22Rv1 (cell line): ENCODE measurements at regions not wholly inside any gene's neighbourhood (a gene's known extent, or its start where the extent isn't known, plus 50 kb on each side); places are given as distances from the start of the nearest gene placed in this dataset.

Experiments used
- H3K27ac ChIP-seq: fragments of 450-650 bp; 2 replicates; pipeline ENCODE4 v1.5.1; 2017
- CTCF ChIP-seq: fragments of 450-650 bp; IDR thresholded peaks from 2 replicates; pipeline ENCODE4 v1.5.1; 2017; ENCODE audit warnings: mild to moderate bottlenecking
- ZFX ChIP-seq: fragments of 450-650 bp; IDR thresholded peaks from 2 replicates; pipeline ENCODE4 v1.6.1; 2017; ENCODE audit warnings: antibody characterized with exemption, borderline replicate concordance

GRCh38 chr2:162968306-162968705 lies 129.7 kb upstream of the KCNH7 start:
- H3K27ac ChIP-seq, result no peak overlapping the region
- no peak for TF ChIP-seq ZFX
- no peak for TF ChIP-seq CTCF

DNA sequence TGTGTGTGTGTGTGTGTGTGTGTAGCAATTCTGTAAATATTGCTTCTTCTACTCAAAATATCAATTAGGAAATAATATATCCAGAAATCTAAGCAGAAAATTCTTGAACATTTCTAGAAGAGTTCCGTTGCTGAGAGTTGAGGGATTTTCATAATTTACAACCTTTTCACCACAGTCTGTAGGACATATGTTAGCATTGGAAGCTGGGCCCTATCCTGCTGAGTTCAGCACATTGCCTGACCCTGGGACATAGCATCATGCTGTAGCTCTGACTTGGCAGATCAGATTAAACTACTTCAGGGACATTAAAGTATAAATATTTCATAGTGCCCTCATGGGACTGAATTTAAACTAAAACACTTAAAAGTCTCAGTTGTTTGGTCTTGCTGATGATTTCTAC lies 129.2 kb upstream of the KCNH7 start:
- no peak for TF ChIP-seq ZFX
- TF ChIP-seq CTCF, result no peak
- no peak overlapping the region for H3K27ac ChIP-seq

DNA sequence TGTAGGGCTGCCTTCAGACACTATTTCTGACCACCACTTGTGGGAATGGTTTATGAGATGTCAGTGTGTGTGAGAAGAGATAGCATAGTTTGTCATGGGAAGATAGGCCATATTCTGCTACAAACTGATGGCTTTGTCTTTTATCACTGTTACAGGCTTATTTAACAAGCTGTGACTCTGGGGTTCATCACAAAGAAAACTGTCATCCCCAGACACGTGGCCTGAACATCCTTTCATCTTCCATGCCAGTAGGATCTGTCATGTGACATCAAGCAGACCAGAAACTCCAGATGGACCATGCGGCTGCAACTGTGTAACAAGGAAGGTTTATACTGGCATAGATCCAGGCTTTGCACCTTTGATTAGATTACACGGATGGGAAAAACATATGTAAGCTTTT lies 128.6 kb upstream of the KCNH7 start:
- H3K27ac ChIP-seq, result no peak overlapping the region
- TF ChIP-seq CTCF (no peak), ZFX (no peak)

DNA sequence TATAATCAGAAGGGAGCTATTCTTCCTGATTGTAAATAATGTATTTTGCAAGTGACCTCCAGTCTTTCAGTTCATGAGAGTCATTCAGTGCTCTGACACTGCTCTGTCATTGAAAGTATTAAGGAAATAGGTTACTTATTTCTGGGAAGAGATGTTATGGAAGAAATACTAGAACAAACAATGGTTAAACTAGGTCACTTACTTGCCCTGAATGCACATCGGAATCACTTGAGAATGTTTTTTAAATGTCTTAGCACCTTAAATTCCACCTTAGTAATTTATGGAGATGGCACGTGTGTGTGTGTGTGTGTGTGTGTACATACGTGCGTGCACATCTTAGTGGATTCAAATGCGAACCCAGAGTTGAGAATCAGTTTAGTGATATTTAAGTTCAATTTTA lies 126.6 kb upstream of the KCNH7 start:
- H3K27ac ChIP-seq, result no peak overlapping the region
- TF ChIP-seq CTCF (no peak), ZFX (no peak)

DNA sequence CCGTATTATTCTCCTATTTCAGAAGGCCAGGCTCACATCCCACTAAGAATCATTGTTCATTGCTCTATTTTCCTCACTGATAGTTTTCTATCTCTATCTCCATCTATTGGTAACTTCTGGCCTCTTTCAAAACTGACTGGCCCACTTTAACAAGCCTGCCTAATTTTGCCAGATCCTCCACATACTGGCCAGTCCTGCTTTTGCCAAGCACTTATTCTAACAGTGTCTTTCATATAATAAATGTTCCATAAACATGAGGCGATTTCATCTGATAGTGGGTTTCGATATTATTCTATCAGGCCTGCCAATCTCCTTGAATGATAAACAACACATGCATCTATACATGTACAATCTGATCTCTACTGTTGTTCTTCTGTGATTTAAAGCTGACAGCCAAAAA lies 125.9 kb upstream of the KCNH7 start:
- TF ChIP-seq CTCF (no peak), ZFX (no peak)
- no peak overlapping the region for H3K27ac ChIP-seq

DNA sequence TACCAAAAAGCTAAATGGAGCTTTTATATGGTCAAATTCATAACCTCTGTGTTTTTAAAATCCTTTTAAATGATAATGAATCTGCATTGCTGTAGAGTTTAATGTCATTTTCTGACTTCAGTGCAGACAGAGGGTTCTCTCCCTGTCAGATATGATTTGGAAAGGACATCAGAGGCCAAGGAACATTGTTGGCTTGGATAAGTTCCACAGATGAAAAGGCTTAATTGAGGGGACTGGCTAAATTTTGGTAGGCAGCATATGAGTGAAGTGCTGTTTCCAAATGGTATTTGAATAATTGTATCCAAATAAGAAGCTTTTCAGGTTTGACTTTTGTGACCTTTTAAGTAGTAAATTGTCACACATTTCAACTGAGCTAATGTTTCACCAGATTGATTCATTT lies 124.6 kb upstream of the KCNH7 start:
- no peak for TF ChIP-seq ZFX
- no peak overlapping the region for H3K27ac ChIP-seq

GRCh38 chr2:162945785-162946184 lies 107.2 kb upstream of the KCNH7 start:
- H3K27ac ChIP-seq, result no peak overlapping the region
- TF ChIP-seq CTCF, result no peak
- TF ChIP-seq ZFX, result no peak

DNA sequence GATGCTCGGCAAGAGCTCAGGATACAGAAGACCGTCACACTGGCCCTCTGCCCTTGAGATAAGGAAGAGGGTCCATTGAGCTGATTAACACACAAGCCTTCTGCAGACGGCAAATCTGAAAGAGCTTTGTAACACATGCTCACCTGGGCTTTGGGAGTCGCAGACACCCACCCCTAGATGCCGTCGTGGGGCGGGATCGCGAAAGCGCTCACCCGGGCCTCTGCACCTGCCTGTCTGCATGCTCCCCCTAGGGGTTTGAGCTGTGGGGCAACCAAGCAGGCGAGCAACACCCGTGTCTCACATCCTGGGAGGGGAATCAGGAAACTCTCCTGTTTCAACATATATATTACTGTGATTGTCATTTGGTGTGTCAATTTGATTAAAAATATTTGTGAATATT lies 99.8 kb upstream of the KCNH7 start:
- H3K27ac ChIP-seq, result no peak overlapping the region
- no peak for TF ChIP-seq CTCF
- no peak for TF ChIP-seq ZFX
